ENCODE measurements at regions not wholly inside any gene's neighbourhood (a gene's known extent, or its start where the extent isn't known, plus 50 kb on each side); places are given as distances from the start of the nearest gene placed in this dataset.

GRCh38 chr11:115751243-115752015 is 247.2 kb upstream of the CADM1 start:
- DNase-seq: no peak

- DNase-seq: peak; percentile 58 to 77
Observed at GRCh38 chr11:115745610-115746512, 241.6 kb upstream of the CADM1 start.

- no peak for DNase-seq
Observed at GRCh38 chr11:115745066-115745465, 240.9 kb upstream of the CADM1 start.

GRCh38 chr11:115743719-115744118 is 239.5 kb upstream of the CADM1 start:
- DNase-seq: no peak

GRCh38 chr11:115741376-115742107 is 237.3 kb upstream of the CADM1 start:
- no peak for DNase-seq

GRCh38 chr11:115740324-115740723 is 236.1 kb upstream of the CADM1 start:
- DNase-seq: no peak

- DNase-seq: no peak
Observed at GRCh38 chr11:115739878-115740277, 235.7 kb upstream of the CADM1 start.

- DNase-seq: no peak
Observed at GRCh38 chr11:115739146-115739545, 234.9 kb upstream of the CADM1 start.

- no peak for DNase-seq
Observed at GRCh38 chr11:115737875-115738274, 233.7 kb upstream of the CADM1 start.

- no peak for DNase-seq
Observed at GRCh38 chr11:115736146-115736545, 231.9 kb upstream of the CADM1 start.

- DNase-seq: no peak
Observed at GRCh38 chr11:115724666-115725065, 220.5 kb upstream of the CADM1 start.

- DNase-seq: no peak
Observed at GRCh38 chr11:115722711-115723110, 218.5 kb upstream of the CADM1 start.

- DNase-seq: no peak
Observed at GRCh38 chr11:115721296-115721995, 217.2 kb upstream of the CADM1 start.

- peak; percentile 39 to 40 for DNase-seq
Observed at GRCh38 chr11:115720602-115721245, 216.5 kb upstream of the CADM1 start.

GRCh38 chr11:115718945-115719344 is 214.7 kb upstream of the CADM1 start:
- no peak for DNase-seq

- DNase-seq: peak in 1 of 2 donors; percentile 35
Observed at GRCh38 chr11:115718106-115718505, 213.9 kb upstream of the CADM1 start.

- peak in 1 of 2 donors; percentile 31 for DNase-seq
Observed at GRCh38 chr11:115716601-115717529, 212.7 kb upstream of the CADM1 start.

- DNase-seq: no peak
Observed at GRCh38 chr11:115716080-115716479, 211.9 kb upstream of the CADM1 start.

GRCh38 chr11:115715251-115715770 is 211.1 kb upstream of the CADM1 start:
- no peak for DNase-seq

- DNase-seq: no peak
Observed at GRCh38 chr11:115712296-115712695, 208.1 kb upstream of the CADM1 start.
